Right atrium auricular region (tissue), 2 donors: ENCODE measurements at regions not wholly inside any gene's neighbourhood (a gene's known extent, or its start where the extent isn't known, plus 50 kb on each side); places are given as distances from the start of the nearest gene placed in this dataset.

ENCODE experiments used
- DNase-seq: peaks from one replicate; pipeline ENCODE4 v3.0.0-alpha.2; 2019; ENCODE audit warnings: low spot score
- H3K27ac ChIP-seq, 2 donors: fragments of 200-600 bp; sonication (generic); 1 replicate in 1 of 2; 2 replicates in 1 of 2; pipeline ENCODE4 v1.5.1; 2016 to 2019
- H3K27me3 ChIP-seq, 2 donors: fragments of 200-600 bp; sonication (generic); one replicate each; pipeline versions ENCODE4 v1.5.1 to v1.6.0; 2017 to 2019
- H3K36me3 ChIP-seq: fragments of 200-600 bp; sonication (generic); one replicate; pipeline ENCODE4 v1.5.1; 2016
- H3K4me1 ChIP-seq, 2 donors: fragments of 200-600 bp; sonication (generic); one replicate each; pipeline versions ENCODE4 v1.5.1 to v1.6.0; 2017 to 2019
- H3K4me3 ChIP-seq, 2 donors: fragments of 200-600 bp; sonication (generic); 1 replicate in 1 of 2; 2 replicates in 1 of 2; pipeline ENCODE4 v1.5.1; 2017 to 2019; ENCODE audit warnings: mild to moderate bottlenecking in 1 of 2, moderate library complexity in 1 of 2
- H3K9me3 ChIP-seq, 2 donors: fragments of 200-600 bp; sonication (generic); one replicate each; pipeline ENCODE4 v1.5.1; 2019
- TF ChIP-seq, protein P1 (sequence below), 2 donors: fragments of 200-600 bp; sonication (generic); IDR thresholded peaks; one replicate each; pipeline ENCODE4 v1.5.1; 2019; ENCODE audit warnings: antibody characterized with exemption in 2 of 2

DNA sequence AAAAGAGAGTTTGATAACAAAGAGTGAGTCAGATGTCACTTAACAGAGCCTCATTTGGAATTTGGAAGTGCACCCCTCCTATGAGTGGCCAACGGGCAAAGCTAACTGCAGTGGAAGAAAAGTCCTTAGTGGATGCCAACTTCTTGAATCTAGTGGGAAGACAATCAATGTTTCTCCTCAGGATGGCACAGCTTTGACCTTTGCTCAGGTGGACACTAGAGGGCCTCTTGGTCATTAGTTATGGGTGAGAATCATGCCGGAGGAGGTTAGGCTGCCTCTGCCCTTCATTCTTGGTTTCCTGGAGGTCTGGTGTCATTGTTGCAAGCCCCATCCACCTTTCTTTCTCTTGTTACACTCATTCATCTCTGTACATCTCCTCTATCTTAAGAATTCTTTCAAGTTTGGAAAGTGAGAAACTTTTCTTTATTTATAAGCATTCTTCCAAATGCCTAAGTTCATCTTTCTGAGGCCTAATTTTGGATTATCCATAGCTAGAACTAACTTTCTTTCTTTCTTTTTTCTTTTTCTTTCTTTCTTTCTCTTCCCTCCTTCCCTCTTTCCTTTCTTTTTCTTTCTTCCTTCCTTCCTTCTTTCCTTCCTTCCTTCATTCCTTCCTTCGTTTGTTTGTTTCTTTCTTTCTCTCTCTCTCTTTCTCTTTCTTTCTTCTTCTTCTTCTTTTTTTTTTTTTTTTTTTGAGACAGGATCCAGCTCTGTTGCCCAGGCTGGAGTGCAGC is 327.2 kb upstream of the TSHZ3 start:
- Histone ChIP-seq H3K9me3 (no peaks in the 10 kb centered on the region), H3K27ac (no peak overlapping the region), H3K36me3 (no peaks in the 10 kb centered on the region), H3K4me1 (no peaks in the 10 kb centered on the region), H3K27me3 (no peaks in the 10 kb centered on the region), H3K4me3 (no peak overlapping the region)
- DNase-seq = no peak
- TF ChIP-seq, protein P1, sequence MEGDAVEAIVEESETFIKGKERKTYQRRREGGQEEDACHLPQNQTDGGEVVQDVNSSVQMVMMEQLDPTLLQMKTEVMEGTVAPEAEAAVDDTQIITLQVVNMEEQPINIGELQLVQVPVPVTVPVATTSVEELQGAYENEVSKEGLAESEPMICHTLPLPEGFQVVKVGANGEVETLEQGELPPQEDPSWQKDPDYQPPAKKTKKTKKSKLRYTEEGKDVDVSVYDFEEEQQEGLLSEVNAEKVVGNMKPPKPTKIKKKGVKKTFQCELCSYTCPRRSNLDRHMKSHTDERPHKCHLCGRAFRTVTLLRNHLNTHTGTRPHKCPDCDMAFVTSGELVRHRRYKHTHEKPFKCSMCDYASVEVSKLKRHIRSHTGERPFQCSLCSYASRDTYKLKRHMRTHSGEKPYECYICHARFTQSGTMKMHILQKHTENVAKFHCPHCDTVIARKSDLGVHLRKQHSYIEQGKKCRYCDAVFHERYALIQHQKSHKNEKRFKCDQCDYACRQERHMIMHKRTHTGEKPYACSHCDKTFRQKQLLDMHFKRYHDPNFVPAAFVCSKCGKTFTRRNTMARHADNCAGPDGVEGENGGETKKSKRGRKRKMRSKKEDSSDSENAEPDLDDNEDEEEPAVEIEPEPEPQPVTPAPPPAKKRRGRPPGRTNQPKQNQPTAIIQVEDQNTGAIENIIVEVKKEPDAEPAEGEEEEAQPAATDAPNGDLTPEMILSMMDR (IDR thresholded peaks at IDR 0.05) = no peak

DNA sequence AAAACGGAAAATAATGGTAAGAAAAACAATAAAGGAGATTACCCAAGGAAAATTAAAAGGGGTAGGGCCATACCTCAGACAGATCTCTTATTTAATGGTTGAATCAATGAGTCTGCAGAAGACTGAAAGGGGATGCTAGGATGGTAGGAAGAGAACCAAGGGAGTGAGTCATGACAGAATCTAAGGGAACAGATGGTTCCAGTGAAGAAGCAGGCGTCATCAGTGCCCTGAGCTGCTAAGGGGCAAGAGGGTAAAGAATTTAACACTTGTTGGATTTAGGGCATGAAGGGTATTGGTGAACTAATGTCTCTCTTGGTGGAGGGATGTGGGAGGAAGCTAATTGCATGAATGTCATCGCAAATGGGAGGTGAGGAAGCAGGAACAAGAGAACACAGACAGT is 329.2 kb upstream of the TSHZ3 start:
- no peak overlapping the region for H3K4me3 ChIP-seq
- H3K27ac ChIP-seq = no peak overlapping the region
- no peaks in the 10 kb centered on the region for H3K36me3 ChIP-seq
- H3K4me1 ChIP-seq = no peaks in the 10 kb centered on the region
- no peaks in the 10 kb centered on the region for H3K27me3 ChIP-seq
- no peaks in the 10 kb centered on the region for H3K9me3 ChIP-seq
- TF ChIP-seq, protein P1 (IDR thresholded peaks at IDR 0.05) = no peak
- DNase-seq = no peak

DNA sequence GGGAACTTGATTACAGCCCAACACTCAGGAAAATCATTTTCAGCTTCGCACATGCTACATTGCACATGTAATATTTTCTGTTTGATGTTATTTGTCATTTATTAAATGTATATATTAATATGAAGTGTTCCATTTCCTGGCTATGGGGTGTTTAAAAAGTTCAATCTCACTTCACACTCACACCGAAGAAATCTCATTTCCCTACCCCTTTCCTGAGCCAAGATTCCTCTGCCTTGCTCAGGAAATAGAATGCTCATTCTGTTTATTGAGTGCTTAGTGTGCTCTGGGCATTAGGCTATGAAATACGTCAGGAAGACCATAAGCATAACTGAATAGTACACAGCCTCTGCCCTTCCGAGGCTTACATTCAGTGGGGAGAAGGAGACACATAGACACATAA is 331.9 kb upstream of the TSHZ3 start:
- no peaks in the 10 kb centered on the region for H3K4me1 ChIP-seq
- H3K36me3 ChIP-seq = no peaks in the 10 kb centered on the region
- no peak for DNase-seq
- TF ChIP-seq, protein P1 (IDR thresholded peaks at IDR 0.05) = no peak
- no peaks in the 10 kb centered on the region for H3K9me3 ChIP-seq
- no peak overlapping the region for H3K4me3 ChIP-seq
- no peak overlapping the region for H3K27ac ChIP-seq
- H3K27me3 ChIP-seq = no peaks in the 10 kb centered on the region

DNA sequence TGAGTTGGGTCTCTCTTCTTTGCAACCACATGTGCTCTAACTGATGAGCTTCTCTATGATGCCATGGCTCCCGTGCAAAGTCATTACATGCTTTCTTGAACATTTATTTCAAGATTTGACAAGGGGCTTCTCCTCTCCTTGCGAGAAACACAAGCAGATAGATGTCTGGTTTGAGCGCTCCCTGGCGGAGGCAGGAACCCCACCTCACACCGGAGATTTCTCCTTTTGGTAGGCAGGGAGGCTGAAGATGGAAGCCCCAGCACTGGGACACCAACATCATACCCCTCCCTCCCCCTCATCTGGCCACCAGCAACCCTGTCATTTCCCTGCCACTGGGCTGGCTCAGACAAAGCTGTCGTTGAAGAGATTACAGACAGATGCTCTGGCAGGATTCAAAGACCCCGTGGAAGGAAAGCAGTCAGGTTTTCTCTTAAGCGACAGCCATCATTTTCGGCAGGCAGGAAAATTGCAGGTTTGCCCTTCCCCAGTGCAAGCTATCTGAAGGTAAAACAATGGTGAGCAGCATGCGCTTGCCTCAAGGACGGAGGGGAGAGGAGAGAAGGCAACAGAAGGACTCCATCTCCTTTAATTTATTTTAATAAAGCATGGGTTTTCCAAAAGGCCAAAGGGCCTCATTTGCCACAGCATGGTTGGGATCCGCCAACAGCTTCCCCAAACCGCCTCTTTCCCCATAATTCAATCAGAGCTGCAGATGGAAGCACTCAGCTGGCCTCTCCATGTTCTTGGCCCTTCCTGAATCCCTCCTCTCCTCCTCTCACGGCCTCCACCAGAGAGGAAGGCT is 344.1 kb upstream of the TSHZ3 start:
- Histone ChIP-seq H3K4me3 (no peak overlapping the region), H3K4me1 (no peaks in the 10 kb centered on the region), H3K27me3 (no peaks in the 10 kb centered on the region), H3K27ac (no peak overlapping the region), H3K9me3 (peaks cover 0 to 7% of the 10 kb centered on the region in 2 donors), H3K36me3 (no peaks in the 10 kb centered on the region)
- TF ChIP-seq, protein P1 (IDR thresholded peaks at IDR 0.05) = no peak
- DNase-seq = peak; percentile 13

DNA sequence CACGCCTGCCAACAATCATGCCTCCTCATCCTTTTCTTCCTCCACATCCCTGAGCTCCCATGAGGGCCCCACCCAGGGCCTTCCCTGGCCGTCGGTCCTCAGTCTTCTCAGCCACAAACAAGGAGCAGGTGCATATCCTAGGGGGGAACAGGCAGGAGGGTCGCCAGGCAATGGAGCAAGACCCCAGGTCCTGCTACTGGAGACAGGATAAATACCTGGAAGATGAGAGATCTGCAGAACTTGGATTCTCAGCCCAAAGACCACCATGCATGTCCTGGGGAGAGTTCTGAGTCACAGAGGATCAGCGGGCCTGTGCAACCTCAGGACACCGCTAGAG is 344.7 kb upstream of the TSHZ3 start:
- TF ChIP-seq, protein P1 (IDR thresholded peaks at IDR 0.05) = no peak
- no peaks in the 10 kb centered on the region for H3K27me3 ChIP-seq
- peaks cover 0 to 4% of the 10 kb centered on the region in 2 donors for H3K9me3 ChIP-seq
- H3K27ac ChIP-seq = no peak overlapping the region
- H3K4me3 ChIP-seq = no peak overlapping the region
- DNase-seq = peak; percentile 28
- no peaks in the 10 kb centered on the region for H3K4me1 ChIP-seq
- H3K36me3 ChIP-seq = no peaks in the 10 kb centered on the region
